ENCODE measurements at regions not wholly inside any gene's neighbourhood (a gene's known extent, or its start where the extent isn't known, plus 50 kb on each side); places are given as distances from the start of the nearest gene placed in this dataset.

DNA sequence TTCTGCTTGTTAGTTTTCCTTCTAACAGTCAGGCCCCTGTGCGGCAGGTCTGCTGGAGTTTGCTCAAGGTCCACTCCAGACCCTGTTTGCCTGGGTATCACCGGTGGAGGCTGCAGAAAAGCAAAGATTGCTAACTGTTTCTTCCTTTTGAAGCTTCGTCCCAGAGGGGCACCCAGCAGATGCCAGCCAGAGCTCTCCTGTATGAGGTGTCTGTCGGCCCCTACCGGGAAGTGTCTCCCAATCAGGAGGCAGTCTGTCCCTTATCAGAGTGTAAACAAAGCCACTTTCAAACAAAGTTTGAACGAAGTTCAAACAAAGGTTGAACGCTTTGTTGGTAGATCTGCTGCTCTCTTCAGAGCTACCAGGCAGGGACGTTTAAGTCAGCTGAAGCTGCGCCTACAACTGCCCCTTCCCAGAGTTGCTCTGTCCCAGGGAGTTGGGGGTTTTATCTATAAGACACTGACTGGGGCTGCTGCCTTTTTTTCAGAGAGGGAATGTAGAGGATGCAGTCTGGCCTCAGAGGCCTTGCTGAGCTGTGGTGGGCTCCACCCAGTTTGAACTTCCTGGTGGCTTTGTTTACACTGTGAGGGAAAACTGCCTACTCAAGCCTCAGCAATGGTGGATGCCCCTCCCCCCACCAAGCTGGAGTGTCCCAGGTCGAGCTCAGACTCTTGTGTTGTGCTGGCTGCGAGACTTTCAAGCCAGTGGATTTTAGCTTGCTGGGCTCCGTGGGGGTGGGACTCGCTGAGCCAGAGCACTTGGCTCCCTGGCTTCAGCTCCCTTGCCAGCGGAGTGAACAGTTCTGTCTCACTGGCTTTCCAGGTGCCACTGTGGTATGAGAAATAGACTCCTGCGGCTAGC lies 401.8 kb downstream of the SRGAP2C start:
- 64 to 77% (median 71%) methylated on average over 15 of the region's 15 CpGs for WGBS, 3 donors
- DNase-seq, result no peak
- H3K4me1 ChIP-seq (ENCODE audit: insufficient read depth), result no peaks in the 10 kb centered on the region
- no peak overlapping the region for H3K4me3 ChIP-seq
- intact Hi-C loops (cut with DNase I), result no loop called here
- no peak overlapping the region for H3K27ac ChIP-seq
- no peaks in the 10 kb centered on the region for H3K9me3 ChIP-seq
- no peaks in the 10 kb centered on the region for H3K36me3 ChIP-seq
- H3K27me3 ChIP-seq, result no peaks in the 10 kb centered on the region
- no peak for TF ChIP-seq EP300 (IDR thresholded peaks at IDR 0.05)
- TF ChIP-seq, protein P1, sequence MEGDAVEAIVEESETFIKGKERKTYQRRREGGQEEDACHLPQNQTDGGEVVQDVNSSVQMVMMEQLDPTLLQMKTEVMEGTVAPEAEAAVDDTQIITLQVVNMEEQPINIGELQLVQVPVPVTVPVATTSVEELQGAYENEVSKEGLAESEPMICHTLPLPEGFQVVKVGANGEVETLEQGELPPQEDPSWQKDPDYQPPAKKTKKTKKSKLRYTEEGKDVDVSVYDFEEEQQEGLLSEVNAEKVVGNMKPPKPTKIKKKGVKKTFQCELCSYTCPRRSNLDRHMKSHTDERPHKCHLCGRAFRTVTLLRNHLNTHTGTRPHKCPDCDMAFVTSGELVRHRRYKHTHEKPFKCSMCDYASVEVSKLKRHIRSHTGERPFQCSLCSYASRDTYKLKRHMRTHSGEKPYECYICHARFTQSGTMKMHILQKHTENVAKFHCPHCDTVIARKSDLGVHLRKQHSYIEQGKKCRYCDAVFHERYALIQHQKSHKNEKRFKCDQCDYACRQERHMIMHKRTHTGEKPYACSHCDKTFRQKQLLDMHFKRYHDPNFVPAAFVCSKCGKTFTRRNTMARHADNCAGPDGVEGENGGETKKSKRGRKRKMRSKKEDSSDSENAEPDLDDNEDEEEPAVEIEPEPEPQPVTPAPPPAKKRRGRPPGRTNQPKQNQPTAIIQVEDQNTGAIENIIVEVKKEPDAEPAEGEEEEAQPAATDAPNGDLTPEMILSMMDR (IDR thresholded peaks at IDR 0.05), result no peak
- no peak for TF ChIP-seq POLR2A (IDR thresholded peaks at IDR 0.05)

DNA sequence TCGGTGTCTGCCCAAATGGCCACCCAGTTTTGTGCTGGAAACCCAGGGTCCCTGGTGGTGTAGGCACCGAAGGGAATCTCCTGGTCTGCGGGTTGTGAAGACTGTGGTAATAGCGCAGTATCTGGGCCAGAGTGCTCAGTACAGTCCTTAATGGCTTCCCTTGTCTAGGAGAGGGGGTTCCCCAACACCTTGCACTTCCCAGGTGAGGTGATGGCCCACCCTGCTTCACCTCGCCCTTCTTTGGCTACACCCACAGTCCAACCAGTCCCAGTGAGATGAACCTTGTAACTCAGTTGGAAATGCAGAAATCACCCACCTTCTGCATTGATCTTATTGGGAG lies 402.4 kb downstream of the SRGAP2C start:
- 70 to 91% (median 85%) methylated on average over 5 of the region's 5 CpGs for WGBS, 3 donors
- no peaks in the 10 kb centered on the region for H3K9me3 ChIP-seq
- no peaks in the 10 kb centered on the region for H3K36me3 ChIP-seq
- H3K4me3 ChIP-seq, result no peak overlapping the region
- no peak overlapping the region for H3K27ac ChIP-seq
- no peaks in the 10 kb centered on the region for H3K4me1 ChIP-seq (ENCODE audit: insufficient read depth)
- H3K27me3 ChIP-seq, result no peaks in the 10 kb centered on the region
- intact Hi-C loops (cut with DNase I), result no loop called here
- TF ChIP-seq POLR2A (IDR thresholded peaks at IDR 0.05) (no peak), EP300 (IDR thresholded peaks at IDR 0.05) (no peak)
- TF ChIP-seq, protein P1 (IDR thresholded peaks at IDR 0.05), result no peak
- no peak for DNase-seq

DNA sequence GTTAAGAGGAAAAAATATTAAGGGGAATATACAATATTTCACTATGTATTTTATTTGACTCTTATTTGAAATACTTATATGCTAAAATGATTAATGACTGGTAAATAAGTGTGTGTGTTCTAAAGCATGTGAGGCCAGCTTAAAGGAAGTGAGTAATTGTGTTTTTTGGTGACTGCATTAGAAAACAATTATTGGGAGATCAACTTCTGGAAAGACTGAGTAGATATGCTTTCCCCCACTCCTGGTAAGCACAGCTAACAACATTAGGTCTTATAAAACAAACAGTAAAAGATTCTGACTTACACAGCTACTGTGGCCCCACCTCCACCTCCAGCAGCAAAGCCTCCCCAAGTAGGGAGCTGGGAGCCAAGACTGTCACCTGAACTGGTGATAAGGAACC lies 403.0 kb downstream of the SRGAP2C start:
- no peak overlapping the region for H3K27ac ChIP-seq
- H3K36me3 ChIP-seq, result no peaks in the 10 kb centered on the region
- DNase-seq, result no peak
- no peaks in the 10 kb centered on the region for H3K27me3 ChIP-seq
- no peak for TF ChIP-seq POLR2A (IDR thresholded peaks at IDR 0.05)
- no peak for TF ChIP-seq EP300 (IDR thresholded peaks at IDR 0.05)
- TF ChIP-seq, protein P1 (IDR thresholded peaks at IDR 0.05), result no peak
- H3K9me3 ChIP-seq, result no peaks in the 10 kb centered on the region
- no peaks in the 10 kb centered on the region for H3K4me1 ChIP-seq (ENCODE audit: insufficient read depth)
- no peak overlapping the region for H3K4me3 ChIP-seq
- intact Hi-C loops (cut with DNase I), result no loop called here

DNA sequence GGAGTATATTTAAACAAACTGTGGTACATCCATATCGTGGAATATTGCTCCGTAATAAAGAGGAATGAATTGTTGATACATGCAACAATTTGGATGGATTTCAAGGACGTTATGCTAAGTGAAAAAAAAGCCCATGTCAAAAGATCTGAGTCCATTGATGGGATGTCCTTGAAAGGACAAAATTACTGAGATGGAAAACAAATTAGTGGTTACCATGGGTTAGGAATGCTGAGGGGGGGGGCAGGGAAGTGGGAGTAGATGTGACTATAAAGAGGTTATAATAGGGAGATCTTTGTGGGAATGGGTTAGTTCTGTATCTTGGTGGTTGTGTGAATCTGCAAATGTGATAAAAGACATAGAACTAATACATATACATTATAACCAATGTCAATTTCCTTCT lies 409.3 kb downstream of the SRGAP2C start:
- no peak for TF ChIP-seq POLR2A (IDR thresholded peaks at IDR 0.05)
- TF ChIP-seq, protein P1 (IDR thresholded peaks at IDR 0.05), result no peak
- no peak for TF ChIP-seq EP300 (IDR thresholded peaks at IDR 0.05)
- Histone ChIP-seq H3K36me3 (no peaks in the 10 kb centered on the region), H3K9me3 (no peaks in the 10 kb centered on the region), H3K4me3 (no peak overlapping the region), H3K27me3 (no peaks in the 10 kb centered on the region), H3K4me1 (ENCODE audit: insufficient read depth) (no peaks in the 10 kb centered on the region), H3K27ac (no peak overlapping the region)
- intact Hi-C loops (cut with DNase I), result no loop called here
- no peak for DNase-seq
- WGBS, 3 donors, result 46 to 61% (median 47%) methylated on average over 3 of the region's 3 CpGs

Data from ovary (tissue), 7 donors.